ENCODE measurements at regions not wholly inside any gene's neighbourhood (a gene's known extent, or its start where the extent isn't known, plus 50 kb on each side); places are given as distances from the start of the nearest gene placed in this dataset.

GRCh38 chr18:10061566-10062140 is 147.8 kb downstream of the VAPA start:
- TF ChIP-seq POLR2A (IDR thresholded peaks at IDR 0.05) (no peak), CTCF (IDR thresholded peaks at IDR 0.05) (no peak), POLR2AphosphoS5 (IDR thresholded peaks at IDR 0.05; ENCODE audit: insufficient read depth in 1 of 2, low read depth in 1 of 2) (no peak)
